ENCODE measurements at regions not wholly inside any gene's neighbourhood (a gene's known extent, or its start where the extent isn't known, plus 50 kb on each side); places are given as distances from the start of the nearest gene placed in this dataset.

DNA sequence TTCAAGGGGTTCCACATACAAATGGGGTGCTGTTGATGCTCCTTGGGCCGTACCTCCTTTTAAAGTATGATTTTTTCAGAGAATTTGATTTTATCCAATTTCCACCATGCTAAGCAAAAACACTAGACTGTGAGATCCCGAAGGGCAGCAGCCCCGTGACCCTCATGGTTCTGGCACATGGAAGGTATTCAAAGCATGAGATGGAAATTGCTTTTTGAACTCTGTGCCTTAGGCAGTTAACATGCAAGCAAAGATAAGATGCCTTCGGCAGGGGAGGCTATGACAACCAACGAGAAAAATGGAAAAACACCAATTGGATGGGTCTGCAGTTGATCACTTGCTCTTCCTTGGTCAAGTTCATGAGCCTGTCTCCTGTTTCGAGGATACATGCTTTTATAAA, 120.8 kb upstream of the DIO3 start:
- H3K27me3 ChIP-seq (ENCODE audit: insufficient read depth, low read length): peaks cover 27% of the 10 kb centered on the region
- H3K36me3 ChIP-seq (ENCODE audit: insufficient read depth, low read length): no peaks in the 10 kb centered on the region
- no peaks in the 10 kb centered on the region for H3K9me3 ChIP-seq (ENCODE audit: low read depth, low read length)
- TF ChIP-seq, protein P1, sequence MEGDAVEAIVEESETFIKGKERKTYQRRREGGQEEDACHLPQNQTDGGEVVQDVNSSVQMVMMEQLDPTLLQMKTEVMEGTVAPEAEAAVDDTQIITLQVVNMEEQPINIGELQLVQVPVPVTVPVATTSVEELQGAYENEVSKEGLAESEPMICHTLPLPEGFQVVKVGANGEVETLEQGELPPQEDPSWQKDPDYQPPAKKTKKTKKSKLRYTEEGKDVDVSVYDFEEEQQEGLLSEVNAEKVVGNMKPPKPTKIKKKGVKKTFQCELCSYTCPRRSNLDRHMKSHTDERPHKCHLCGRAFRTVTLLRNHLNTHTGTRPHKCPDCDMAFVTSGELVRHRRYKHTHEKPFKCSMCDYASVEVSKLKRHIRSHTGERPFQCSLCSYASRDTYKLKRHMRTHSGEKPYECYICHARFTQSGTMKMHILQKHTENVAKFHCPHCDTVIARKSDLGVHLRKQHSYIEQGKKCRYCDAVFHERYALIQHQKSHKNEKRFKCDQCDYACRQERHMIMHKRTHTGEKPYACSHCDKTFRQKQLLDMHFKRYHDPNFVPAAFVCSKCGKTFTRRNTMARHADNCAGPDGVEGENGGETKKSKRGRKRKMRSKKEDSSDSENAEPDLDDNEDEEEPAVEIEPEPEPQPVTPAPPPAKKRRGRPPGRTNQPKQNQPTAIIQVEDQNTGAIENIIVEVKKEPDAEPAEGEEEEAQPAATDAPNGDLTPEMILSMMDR (IDR thresholded peaks at IDR 0.05; ENCODE audit: extremely low read depth, low read depth, low read length): no peak
- no peak overlapping the region for H3K4me3 ChIP-seq (ENCODE audit: insufficient read depth, low read length)
- H3K4me1 ChIP-seq (ENCODE audit: insufficient read depth, low read length): peaks cover 15% of the 10 kb centered on the region
- no peak overlapping the region for H3K4me2 ChIP-seq (ENCODE audit: insufficient read depth, low read length)
- H3K27ac ChIP-seq (ENCODE audit: low read depth, low read length): no peak overlapping the region
- no peaks in the 10 kb centered on the region for H3K79me2 ChIP-seq (ENCODE audit: insufficient read depth, low read length)
- H4K20me1 ChIP-seq (ENCODE audit: insufficient read depth, low read length): no peaks in the 10 kb centered on the region
- DNase-seq (ENCODE audit: insufficient read length, low spot score, missing footprints): no peak
- no peak overlapping the region for H2AFZ ChIP-seq (ENCODE audit: low read length)

DNA sequence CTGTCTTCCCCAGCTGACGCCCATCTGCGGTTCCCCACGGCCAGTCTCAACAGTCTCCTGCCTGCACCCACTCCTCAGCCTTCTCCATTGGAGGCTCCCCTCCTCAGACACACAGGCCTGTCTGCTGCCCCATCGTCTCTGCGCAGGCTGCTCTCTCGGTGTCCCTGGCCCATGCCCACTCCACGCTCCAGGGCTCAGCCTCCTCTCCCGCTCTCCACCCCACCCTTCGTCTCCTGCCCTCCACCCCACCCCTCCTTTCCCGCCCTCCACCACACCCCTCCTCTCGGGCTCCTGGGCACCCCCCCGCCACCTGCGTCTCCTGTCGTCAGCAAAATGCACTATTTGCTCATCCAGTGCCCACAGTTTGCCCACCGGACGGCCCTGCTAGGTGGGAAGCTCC, 119.6 kb upstream of the DIO3 start:
- H2AFZ ChIP-seq (ENCODE audit: low read length): no peak overlapping the region
- H3K27me3 ChIP-seq (ENCODE audit: insufficient read depth, low read length): peaks cover 21% of the 10 kb centered on the region
- H3K4me3 ChIP-seq (ENCODE audit: insufficient read depth, low read length): no peak overlapping the region
- no peak overlapping the region for H3K4me2 ChIP-seq (ENCODE audit: insufficient read depth, low read length)
- no peak overlapping the region for H3K27ac ChIP-seq (ENCODE audit: low read depth, low read length)
- H3K79me2 ChIP-seq (ENCODE audit: insufficient read depth, low read length): no peaks in the 10 kb centered on the region
- DNase-seq (ENCODE audit: insufficient read length, low spot score, missing footprints): peak; percentile 30
- no peaks in the 10 kb centered on the region for H4K20me1 ChIP-seq (ENCODE audit: insufficient read depth, low read length)
- TF ChIP-seq, protein P1 (IDR thresholded peaks at IDR 0.05; ENCODE audit: extremely low read depth, low read depth, low read length): no peak
- no peaks in the 10 kb centered on the region for H3K36me3 ChIP-seq (ENCODE audit: insufficient read depth, low read length)
- H3K9me3 ChIP-seq (ENCODE audit: low read depth, low read length): no peaks in the 10 kb centered on the region
- peaks cover 15% of the 10 kb centered on the region for H3K4me1 ChIP-seq (ENCODE audit: insufficient read depth, low read length)

DNA sequence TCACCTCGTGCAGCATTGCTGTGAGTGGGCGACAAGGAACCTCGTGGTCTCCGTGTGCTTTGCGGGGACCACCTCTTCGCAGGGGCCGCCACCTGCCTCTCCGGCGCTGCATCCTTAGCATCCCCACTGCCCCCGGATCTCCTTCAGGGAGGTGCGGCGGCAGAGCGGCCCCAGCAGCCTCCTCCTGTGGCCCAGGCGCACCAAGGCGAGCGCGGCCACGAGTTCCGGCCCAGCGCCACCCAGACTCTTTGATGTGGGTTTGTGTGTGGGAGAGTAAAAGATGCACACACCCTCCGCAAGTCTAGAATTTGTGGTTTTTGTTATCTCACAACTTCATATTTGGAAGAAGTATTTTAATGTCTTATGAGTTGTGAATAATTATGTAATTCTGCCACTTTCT, 118.8 kb upstream of the DIO3 start:
- Histone ChIP-seq H3K4me3 (ENCODE audit: insufficient read depth, low read length) (no peak overlapping the region), H3K4me1 (ENCODE audit: insufficient read depth, low read length) (peaks cover 15% of the 10 kb centered on the region), H3K4me2 (ENCODE audit: insufficient read depth, low read length) (no peak overlapping the region), H3K36me3 (ENCODE audit: insufficient read depth, low read length) (no peaks in the 10 kb centered on the region), H3K79me2 (ENCODE audit: insufficient read depth, low read length) (no peaks in the 10 kb centered on the region), H3K9me3 (ENCODE audit: low read depth, low read length) (no peaks in the 10 kb centered on the region), H4K20me1 (ENCODE audit: insufficient read depth, low read length) (no peaks in the 10 kb centered on the region), H3K27ac (ENCODE audit: low read depth, low read length) (no peak overlapping the region), H2AFZ (ENCODE audit: low read length) (no peak overlapping the region), H3K27me3 (ENCODE audit: insufficient read depth, low read length) (peaks cover 23% of the 10 kb centered on the region)
- DNase-seq (ENCODE audit: insufficient read length, low spot score, missing footprints): peak; percentile 23
- TF ChIP-seq, protein P1 (IDR thresholded peaks at IDR 0.05; ENCODE audit: extremely low read depth, low read depth, low read length): no peak

DNA sequence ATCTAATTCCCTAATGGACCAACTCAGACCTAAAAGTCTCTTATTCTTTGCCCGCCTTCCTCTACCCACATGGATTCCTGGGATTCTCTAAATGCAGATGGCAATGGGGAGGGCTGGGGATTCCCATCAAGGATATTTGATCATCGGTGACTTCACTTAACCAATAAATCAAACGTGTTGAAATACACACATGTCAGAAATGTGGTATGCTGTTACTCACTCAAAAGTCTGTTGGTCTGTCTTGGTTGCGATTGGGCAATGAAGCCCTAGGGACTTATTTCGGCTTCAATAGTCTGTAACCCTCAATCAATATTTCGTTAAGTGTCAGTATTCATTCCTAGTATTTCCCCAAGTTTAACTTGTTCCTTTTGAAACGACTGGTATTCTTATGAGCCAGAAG, 117.2 kb upstream of the DIO3 start:
- Histone ChIP-seq H2AFZ (ENCODE audit: low read length) (no peak overlapping the region), H4K20me1 (ENCODE audit: insufficient read depth, low read length) (no peaks in the 10 kb centered on the region), H3K27ac (ENCODE audit: low read depth, low read length) (no peak overlapping the region), H3K27me3 (ENCODE audit: insufficient read depth, low read length) (peaks cover 17% of the 10 kb centered on the region), H3K4me3 (ENCODE audit: insufficient read depth, low read length) (no peak overlapping the region), H3K36me3 (ENCODE audit: insufficient read depth, low read length) (no peaks in the 10 kb centered on the region), H3K9me3 (ENCODE audit: low read depth, low read length) (no peaks in the 10 kb centered on the region), H3K79me2 (ENCODE audit: insufficient read depth, low read length) (no peaks in the 10 kb centered on the region), H3K4me2 (ENCODE audit: insufficient read depth, low read length) (peak overlapping the region; percentile 13), H3K4me1 (ENCODE audit: insufficient read depth, low read length) (peaks cover 15% of the 10 kb centered on the region)
- TF ChIP-seq, protein P1 (IDR thresholded peaks at IDR 0.05; ENCODE audit: extremely low read depth, low read depth, low read length): no peak
- peak; percentile 83 for DNase-seq (ENCODE audit: insufficient read length, low spot score, missing footprints)
